ENCODE measurements at regions not wholly inside any gene's neighbourhood (a gene's known extent, or its start where the extent isn't known, plus 50 kb on each side); places are given as distances from the start of the nearest gene placed in this dataset.

- Histone ChIP-seq H3K4me3 (ENCODE audit: insufficient read depth, low read depth, low read length, poor library complexity, severe bottlenecking) (no peak overlapping the region), H3K36me3 (ENCODE audit: control insufficient read depth, insufficient read depth, low read length) (no peaks in the 10 kb centered on the region), H3K27ac (ENCODE audit: insufficient read depth, low read length, poor library complexity, severe bottlenecking) (no peak overlapping the region), H3K9me3 (ENCODE audit: control insufficient read depth, low read length) (peaks cover 4% of the 10 kb centered on the region), H3K4me1 (ENCODE audit: control insufficient read depth, insufficient read depth, low read length, poor library complexity, severe bottlenecking) (no peaks in the 10 kb centered on the region), H3K27me3 (replicated peaks; ENCODE audit: control insufficient read depth, insufficient read depth, low read length, poor library complexity, severe bottlenecking) (no peaks in the 10 kb centered on the region)
- no peak for DNase-seq
Observed at GRCh38 chr14:38425324-38425976, 169.6 kb upstream of the CLEC14A start.

DNA sequence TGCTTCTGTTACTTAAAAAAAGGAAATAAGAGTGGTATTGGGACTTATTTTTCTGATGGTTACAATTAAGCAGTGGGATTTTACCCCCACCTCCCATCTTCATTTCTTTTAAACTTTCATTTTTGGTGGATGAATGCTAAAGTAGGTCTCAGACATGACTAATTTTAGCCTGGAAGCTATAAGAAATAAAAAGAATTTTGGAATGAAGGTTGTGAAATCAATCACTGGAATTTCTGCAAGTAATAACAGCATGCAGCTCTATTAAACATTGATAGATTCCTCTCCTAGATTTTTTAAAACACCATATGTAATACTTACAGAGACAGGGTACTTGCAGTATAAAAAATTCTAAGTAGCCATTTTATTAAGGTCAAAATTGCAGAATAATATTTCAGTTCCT, 164.2 kb upstream of the CLEC14A start:
- no peaks in the 10 kb centered on the region for H3K36me3 ChIP-seq (ENCODE audit: control insufficient read depth, insufficient read depth, low read length)
- no peak for DNase-seq
- H3K27me3 ChIP-seq (replicated peaks; ENCODE audit: control insufficient read depth, insufficient read depth, low read length, poor library complexity, severe bottlenecking): no peaks in the 10 kb centered on the region
- no peak overlapping the region for H3K4me3 ChIP-seq (ENCODE audit: insufficient read depth, low read depth, low read length, poor library complexity, severe bottlenecking)
- H3K27ac ChIP-seq (ENCODE audit: insufficient read depth, low read length, poor library complexity, severe bottlenecking): no peak overlapping the region
- H3K4me1 ChIP-seq (ENCODE audit: control insufficient read depth, insufficient read depth, low read length, poor library complexity, severe bottlenecking): no peaks in the 10 kb centered on the region
- peaks cover 4% of the 10 kb centered on the region for H3K9me3 ChIP-seq (ENCODE audit: control insufficient read depth, low read length)

- Histone ChIP-seq H3K27me3 (replicated peaks; ENCODE audit: control insufficient read depth, insufficient read depth, low read length, poor library complexity, severe bottlenecking) (no peaks in the 10 kb centered on the region), H3K9me3 (ENCODE audit: control insufficient read depth, low read length) (peaks cover 2% of the 10 kb centered on the region), H3K27ac (ENCODE audit: insufficient read depth, low read length, poor library complexity, severe bottlenecking) (no peak overlapping the region), H3K4me3 (ENCODE audit: insufficient read depth, low read depth, low read length, poor library complexity, severe bottlenecking) (no peak overlapping the region), H3K36me3 (ENCODE audit: control insufficient read depth, insufficient read depth, low read length) (no peaks in the 10 kb centered on the region), H3K4me1 (ENCODE audit: control insufficient read depth, insufficient read depth, low read length, poor library complexity, severe bottlenecking) (no peaks in the 10 kb centered on the region)
- DNase-seq: no peak
Observed at GRCh38 chr14:38419579-38419978, 163.7 kb upstream of the CLEC14A start.

DNA sequence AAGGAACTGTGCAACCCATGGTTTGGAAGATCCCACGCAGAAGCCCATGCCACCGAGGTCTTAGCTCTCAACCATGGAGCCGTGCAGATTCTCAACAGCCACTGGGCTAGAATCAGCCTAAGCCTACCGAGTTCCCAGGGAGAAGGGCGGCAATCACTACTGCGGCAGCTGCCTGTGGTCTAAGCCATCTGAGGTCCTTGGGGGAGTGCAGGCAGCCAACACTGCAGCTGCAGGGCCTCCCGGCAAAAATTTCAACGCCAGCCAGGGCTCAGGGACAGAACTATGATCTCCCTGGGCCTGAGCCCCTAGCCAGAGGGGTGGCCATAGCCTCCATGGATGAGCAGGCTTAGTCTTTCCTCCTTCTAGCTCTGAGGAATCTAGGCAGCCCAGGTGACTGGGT, 156.8 kb upstream of the CLEC14A start:
- no peak overlapping the region for H3K27ac ChIP-seq (ENCODE audit: insufficient read depth, low read length, poor library complexity, severe bottlenecking)
- no peaks in the 10 kb centered on the region for H3K9me3 ChIP-seq (ENCODE audit: control insufficient read depth, low read length)
- H3K36me3 ChIP-seq (ENCODE audit: control insufficient read depth, insufficient read depth, low read length): no peaks in the 10 kb centered on the region
- DNase-seq: no peak
- no peaks in the 10 kb centered on the region for H3K27me3 ChIP-seq (replicated peaks; ENCODE audit: control insufficient read depth, insufficient read depth, low read length, poor library complexity, severe bottlenecking)
- H3K4me1 ChIP-seq (ENCODE audit: control insufficient read depth, insufficient read depth, low read length, poor library complexity, severe bottlenecking): no peaks in the 10 kb centered on the region
- H3K4me3 ChIP-seq (ENCODE audit: insufficient read depth, low read depth, low read length, poor library complexity, severe bottlenecking): no peak overlapping the region

- Histone ChIP-seq H3K4me1 (ENCODE audit: control insufficient read depth, insufficient read depth, low read length, poor library complexity, severe bottlenecking) (no peaks in the 10 kb centered on the region), H3K4me3 (ENCODE audit: insufficient read depth, low read depth, low read length, poor library complexity, severe bottlenecking) (no peak overlapping the region), H3K9me3 (ENCODE audit: control insufficient read depth, low read length) (no peaks in the 10 kb centered on the region), H3K36me3 (ENCODE audit: control insufficient read depth, insufficient read depth, low read length) (no peaks in the 10 kb centered on the region), H3K27me3 (replicated peaks; ENCODE audit: control insufficient read depth, insufficient read depth, low read length, poor library complexity, severe bottlenecking) (no peaks in the 10 kb centered on the region), H3K27ac (ENCODE audit: insufficient read depth, low read length, poor library complexity, severe bottlenecking) (no peak overlapping the region)
- DNase-seq: no peak
Observed at GRCh38 chr14:38410442-38410841, 154.5 kb upstream of the CLEC14A start.

GRCh38 chr14:38409071-38409705, 153.3 kb upstream of the CLEC14A start:
- Histone ChIP-seq H3K27me3 (replicated peaks; ENCODE audit: control insufficient read depth, insufficient read depth, low read length, poor library complexity, severe bottlenecking) (no peaks in the 10 kb centered on the region), H3K36me3 (ENCODE audit: control insufficient read depth, insufficient read depth, low read length) (no peaks in the 10 kb centered on the region), H3K27ac (ENCODE audit: insufficient read depth, low read length, poor library complexity, severe bottlenecking) (no peak overlapping the region), H3K9me3 (ENCODE audit: control insufficient read depth, low read length) (no peaks in the 10 kb centered on the region), H3K4me3 (ENCODE audit: insufficient read depth, low read depth, low read length, poor library complexity, severe bottlenecking) (no peak overlapping the region), H3K4me1 (ENCODE audit: control insufficient read depth, insufficient read depth, low read length, poor library complexity, severe bottlenecking) (no peaks in the 10 kb centered on the region)
- DNase-seq: no peak

- Histone ChIP-seq H3K4me3 (ENCODE audit: insufficient read depth, low read depth, low read length, poor library complexity, severe bottlenecking) (no peak overlapping the region), H3K9me3 (ENCODE audit: control insufficient read depth, low read length) (no peaks in the 10 kb centered on the region), H3K27me3 (replicated peaks; ENCODE audit: control insufficient read depth, insufficient read depth, low read length, poor library complexity, severe bottlenecking) (no peaks in the 10 kb centered on the region), H3K4me1 (ENCODE audit: control insufficient read depth, insufficient read depth, low read length, poor library complexity, severe bottlenecking) (no peaks in the 10 kb centered on the region), H3K36me3 (ENCODE audit: control insufficient read depth, insufficient read depth, low read length) (no peaks in the 10 kb centered on the region), H3K27ac (ENCODE audit: insufficient read depth, low read length, poor library complexity, severe bottlenecking) (no peak overlapping the region)
- no peak for DNase-seq
Observed at GRCh38 chr14:38405851-38406635, 150.2 kb upstream of the CLEC14A start.

GRCh38 chr14:38404616-38405015, 148.7 kb upstream of the CLEC14A start:
- Histone ChIP-seq H3K27ac (ENCODE audit: insufficient read depth, low read length, poor library complexity, severe bottlenecking) (no peak overlapping the region), H3K36me3 (ENCODE audit: control insufficient read depth, insufficient read depth, low read length) (no peaks in the 10 kb centered on the region), H3K4me1 (ENCODE audit: control insufficient read depth, insufficient read depth, low read length, poor library complexity, severe bottlenecking) (no peaks in the 10 kb centered on the region), H3K9me3 (ENCODE audit: control insufficient read depth, low read length) (no peaks in the 10 kb centered on the region), H3K4me3 (ENCODE audit: insufficient read depth, low read depth, low read length, poor library complexity, severe bottlenecking) (no peak overlapping the region), H3K27me3 (replicated peaks; ENCODE audit: control insufficient read depth, insufficient read depth, low read length, poor library complexity, severe bottlenecking) (no peaks in the 10 kb centered on the region)
- no peak for DNase-seq

GRCh38 chr14:38404100-38404541, 148.2 kb upstream of the CLEC14A start:
- no peak for DNase-seq

GRCh38 chr14:38400751-38401150, 144.9 kb upstream of the CLEC14A start:
- Histone ChIP-seq H3K27me3 (replicated peaks; ENCODE audit: control insufficient read depth, insufficient read depth, low read length, poor library complexity, severe bottlenecking) (no peaks in the 10 kb centered on the region), H3K4me3 (ENCODE audit: insufficient read depth, low read depth, low read length, poor library complexity, severe bottlenecking) (no peak overlapping the region), H3K36me3 (ENCODE audit: control insufficient read depth, insufficient read depth, low read length) (no peaks in the 10 kb centered on the region), H3K27ac (ENCODE audit: insufficient read depth, low read length, poor library complexity, severe bottlenecking) (no peak overlapping the region), H3K4me1 (ENCODE audit: control insufficient read depth, insufficient read depth, low read length, poor library complexity, severe bottlenecking) (no peaks in the 10 kb centered on the region), H3K9me3 (ENCODE audit: control insufficient read depth, low read length) (no peaks in the 10 kb centered on the region)
- no peak for DNase-seq

More at GRCh38 chr14:38404100-38404541, 148.2 kb upstream of the CLEC14A start:
- Histone ChIP-seq H3K27ac (ENCODE audit: insufficient read depth, low read length, poor library complexity, severe bottlenecking) (no peak overlapping the region), H3K4me1 (ENCODE audit: control insufficient read depth, insufficient read depth, low read length, poor library complexity, severe bottlenecking) (no peaks in the 10 kb centered on the region), H3K9me3 (ENCODE audit: control insufficient read depth, low read length) (no peaks in the 10 kb centered on the region), H3K27me3 (replicated peaks; ENCODE audit: control insufficient read depth, insufficient read depth, low read length, poor library complexity, severe bottlenecking) (no peaks in the 10 kb centered on the region), H3K36me3 (ENCODE audit: control insufficient read depth, insufficient read depth, low read length) (no peaks in the 10 kb centered on the region), H3K4me3 (ENCODE audit: insufficient read depth, low read depth, low read length, poor library complexity, severe bottlenecking) (no peak overlapping the region)
